Neural progenitor cell (in vitro differentiated cells): ENCODE measurements at regions not wholly inside any gene's neighbourhood (a gene's known extent, or its start where the extent isn't known, plus 50 kb on each side); places are given as distances from the start of the nearest gene placed in this dataset.

Experiments used
- DNase-seq: peaks from one replicate; pipeline ENCODE4 v3.0.0-alpha.2; 2016; ENCODE audit warnings: low spot score
- H2AFZ ChIP-seq: fragments of 200-600 bp; sonication (generic); replicated peaks from 2 replicates; pipeline ENCODE4 v1.6.1; 2016; ENCODE audit warnings: antibody characterized with exemption
- H3F3A ChIP-seq: fragments of 200-600 bp; sonication (generic); 2 replicates; pipeline ENCODE4 v1.6.1; 2016; ENCODE audit warnings: antibody characterized with exemption, low read depth
- H3K27ac ChIP-seq: fragments of 200-600 bp; sonication (generic); 2 replicates; pipeline ENCODE4 v1.5.1; 2016; ENCODE audit warnings: mild to moderate bottlenecking
- H3K27me3 ChIP-seq: fragments of 200-600 bp; sonication (generic); 2 replicates; pipeline ENCODE4 v1.6.1; 2016; ENCODE audit warnings: mild to moderate bottlenecking, moderate library complexity
- H3K36me3 ChIP-seq: fragments of 200-600 bp; sonication (generic); 2 replicates; pipeline ENCODE4 v1.5.1; 2016
- H3K4me1 ChIP-seq: fragments of 200-600 bp; sonication (generic); 2 replicates; pipeline ENCODE4 v1.6.1; 2016; ENCODE audit warnings: mixed run types
- H3K4me2 ChIP-seq: fragments of 200-600 bp; sonication (generic); 2 replicates; pipeline ENCODE4 v1.6.1; 2016
- H3K4me3 ChIP-seq: fragments of 200-600 bp; sonication (generic); 2 replicates; pipeline ENCODE4 v1.5.1; 2016
- H3K79me2 ChIP-seq: fragments of 200-600 bp; sonication (generic); 2 replicates; pipeline ENCODE4 v1.6.1; 2016; ENCODE audit warnings: low read depth
- H3K9ac ChIP-seq: fragments of 200-600 bp; sonication (generic); 2 replicates; pipeline ENCODE4 v1.6.1; 2016
- H3K9me3 ChIP-seq: fragments of 200-600 bp; sonication (generic); 2 replicates; pipeline ENCODE4 v1.5.1; 2016; ENCODE audit warnings: low read depth
- H4K20me1 ChIP-seq: fragments of 200-600 bp; sonication (generic); 2 replicates; pipeline ENCODE4 v1.6.1; 2016; ENCODE audit warnings: low read depth
- H3K27ac Mint-ChIP-seq: 3 replicates; pipeline ENCODE4 v1.8.0; 2021; ENCODE audit warnings: mixed read lengths
- H3K27me3 Mint-ChIP-seq: 2 replicates; pipeline ENCODE4 v1.8.0; 2022; ENCODE audit warnings: low read depth, mild to moderate bottlenecking, inconsistent platforms, moderate library complexity, mixed read lengths; ENCODE audit not compliant: insufficient read depth
- H3K36me3 Mint-ChIP-seq: 3 replicates; pipeline ENCODE4 v1.8.0; 2021; ENCODE audit warnings: mixed read lengths
- H3K4me1 Mint-ChIP-seq: 3 replicates; pipeline ENCODE4 v1.8.0; 2021; ENCODE audit warnings: mixed read lengths
- H3K4me3 Mint-ChIP-seq: 3 replicates; pipeline ENCODE4 v1.8.0; 2021; ENCODE audit warnings: mild to moderate bottlenecking, moderate library complexity, mixed read lengths
- H3K9me3 Mint-ChIP-seq: 3 replicates; pipeline ENCODE4 v1.8.0; 2020; ENCODE audit warnings: mixed read lengths
- EZH2 ChIP-seq: fragments of 200-600 bp; sonication (generic); IDR thresholded peaks from 2 replicates; pipeline ENCODE4 v1.6.1; 2017; ENCODE audit warnings: antibody characterized with exemption, mild to moderate bottlenecking, moderate library complexity
- EZH2phosphoT487 ChIP-seq: fragments of 200-600 bp; sonication (generic); IDR thresholded peaks from 2 replicates; pipeline ENCODE4 v1.6.1; 2017; ENCODE audit warnings: antibody characterized with exemption
- TF ChIP-seq, protein P1 (sequence below): fragments of 200-600 bp; sonication (generic); IDR thresholded peaks from 2 replicates; pipeline ENCODE4 v1.5.1; 2017; ENCODE audit warnings: antibody characterized with exemption, mild to moderate bottlenecking

DNA sequence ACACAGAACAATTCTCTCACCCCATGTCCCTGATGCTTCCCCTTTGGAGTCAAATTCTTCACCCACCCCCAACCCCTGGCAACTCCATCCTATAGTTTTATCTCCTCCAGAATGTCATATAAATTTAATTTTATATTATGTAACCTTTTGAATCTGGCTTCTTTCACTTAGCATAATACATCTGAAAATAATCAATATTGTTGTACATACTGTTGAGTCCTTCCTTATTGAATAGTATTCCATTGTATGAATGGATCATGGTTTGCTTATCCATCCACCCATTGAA lies 98.9 kb upstream of the TSC22D2 start:
- H3K9me3 Mint-ChIP-seq, result no peaks in the 10 kb centered on the region
- no peak overlapping the region for H3K9ac ChIP-seq
- no peak overlapping the region for H3K27ac Mint-ChIP-seq
- peaks cover 3% of the 10 kb centered on the region for H3K4me1 Mint-ChIP-seq
- peaks cover 6% of the 10 kb centered on the region for H3K27me3 Mint-ChIP-seq
- H3F3A ChIP-seq, result no peaks in the 10 kb centered on the region
- no peaks in the 10 kb centered on the region for H3K36me3 ChIP-seq
- H3K4me3 Mint-ChIP-seq, result no peak overlapping the region
- H3K4me1 ChIP-seq, result no peaks in the 10 kb centered on the region
- no peaks in the 10 kb centered on the region for H3K79me2 ChIP-seq
- TF ChIP-seq EZH2phosphoT487, result no peak
- TF ChIP-seq EZH2, result no peak
- TF ChIP-seq, protein P1, sequence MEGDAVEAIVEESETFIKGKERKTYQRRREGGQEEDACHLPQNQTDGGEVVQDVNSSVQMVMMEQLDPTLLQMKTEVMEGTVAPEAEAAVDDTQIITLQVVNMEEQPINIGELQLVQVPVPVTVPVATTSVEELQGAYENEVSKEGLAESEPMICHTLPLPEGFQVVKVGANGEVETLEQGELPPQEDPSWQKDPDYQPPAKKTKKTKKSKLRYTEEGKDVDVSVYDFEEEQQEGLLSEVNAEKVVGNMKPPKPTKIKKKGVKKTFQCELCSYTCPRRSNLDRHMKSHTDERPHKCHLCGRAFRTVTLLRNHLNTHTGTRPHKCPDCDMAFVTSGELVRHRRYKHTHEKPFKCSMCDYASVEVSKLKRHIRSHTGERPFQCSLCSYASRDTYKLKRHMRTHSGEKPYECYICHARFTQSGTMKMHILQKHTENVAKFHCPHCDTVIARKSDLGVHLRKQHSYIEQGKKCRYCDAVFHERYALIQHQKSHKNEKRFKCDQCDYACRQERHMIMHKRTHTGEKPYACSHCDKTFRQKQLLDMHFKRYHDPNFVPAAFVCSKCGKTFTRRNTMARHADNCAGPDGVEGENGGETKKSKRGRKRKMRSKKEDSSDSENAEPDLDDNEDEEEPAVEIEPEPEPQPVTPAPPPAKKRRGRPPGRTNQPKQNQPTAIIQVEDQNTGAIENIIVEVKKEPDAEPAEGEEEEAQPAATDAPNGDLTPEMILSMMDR, result no peak
- H4K20me1 ChIP-seq, result no peaks in the 10 kb centered on the region
- H3K4me2 ChIP-seq, result no peak overlapping the region
- H3K9me3 ChIP-seq, result no peaks in the 10 kb centered on the region
- H3K27ac ChIP-seq, result no peak overlapping the region
- no peaks in the 10 kb centered on the region for H3K27me3 ChIP-seq
- H2AFZ ChIP-seq, result no peak overlapping the region
- H3K4me3 ChIP-seq, result no peak overlapping the region
- no peaks in the 10 kb centered on the region for H3K36me3 Mint-ChIP-seq
- no peak for DNase-seq

DNA sequence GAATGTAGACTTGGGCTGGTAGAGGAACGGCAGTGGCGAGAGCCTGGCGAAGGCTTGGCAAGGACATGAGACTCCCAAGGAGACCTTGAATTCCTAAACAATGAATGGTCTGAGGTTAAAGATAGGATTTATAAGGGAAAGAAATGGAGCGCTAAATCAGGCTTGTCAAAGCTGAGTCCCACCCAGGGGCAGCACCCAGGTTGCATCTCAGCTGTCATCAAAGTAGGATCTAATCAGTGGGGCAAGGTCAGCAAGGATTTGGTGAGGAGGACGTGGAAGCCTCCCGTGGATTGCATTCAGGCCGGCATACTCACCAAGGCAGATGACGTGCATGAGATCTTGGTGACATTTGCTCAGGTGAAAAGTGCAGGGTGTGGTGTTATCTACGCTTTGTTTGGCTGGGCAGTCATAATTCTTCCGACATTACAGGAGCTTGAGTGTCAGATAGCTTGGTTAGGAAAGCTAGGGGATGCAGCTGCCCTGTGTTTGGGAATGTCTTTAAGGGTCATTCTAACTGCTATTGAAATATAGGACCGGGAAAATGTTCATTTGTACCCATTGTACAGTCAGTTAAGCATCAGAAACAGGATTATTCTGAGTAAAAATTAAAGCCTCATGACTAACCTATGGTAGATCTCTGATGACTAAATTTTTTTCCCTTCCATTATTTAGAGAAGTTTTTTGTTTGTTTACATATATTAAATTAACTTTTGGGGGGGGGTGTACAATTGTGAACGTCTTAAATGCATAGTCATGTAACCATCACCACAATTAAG lies 99.4 kb upstream of the TSC22D2 start:
- DNase-seq, result no peak
- H3K9ac ChIP-seq, result no peak overlapping the region
- TF ChIP-seq EZH2 (no peak), EZH2phosphoT487 (no peak)
- TF ChIP-seq, protein P1, result no peak
- no peaks in the 10 kb centered on the region for H4K20me1 ChIP-seq
- Mint-ChIP-seq H3K9me3 (no peaks in the 10 kb centered on the region), H3K27me3 (peaks cover 6% of the 10 kb centered on the region), H3K4me1 (peaks cover 3% of the 10 kb centered on the region), H3K36me3 (no peaks in the 10 kb centered on the region), H3K4me3 (no peak overlapping the region), H3K27ac (no peak overlapping the region)
- H3K79me2 ChIP-seq, result no peaks in the 10 kb centered on the region
- H3K27ac ChIP-seq, result no peak overlapping the region
- no peak overlapping the region for H3K4me3 ChIP-seq
- H3K36me3 ChIP-seq, result no peaks in the 10 kb centered on the region
- H3K9me3 ChIP-seq, result no peaks in the 10 kb centered on the region
- H2AFZ ChIP-seq, result no peak overlapping the region
- no peaks in the 10 kb centered on the region for H3K27me3 ChIP-seq
- no peak overlapping the region for H3K4me2 ChIP-seq
- no peaks in the 10 kb centered on the region for H3F3A ChIP-seq
- no peaks in the 10 kb centered on the region for H3K4me1 ChIP-seq

DNA sequence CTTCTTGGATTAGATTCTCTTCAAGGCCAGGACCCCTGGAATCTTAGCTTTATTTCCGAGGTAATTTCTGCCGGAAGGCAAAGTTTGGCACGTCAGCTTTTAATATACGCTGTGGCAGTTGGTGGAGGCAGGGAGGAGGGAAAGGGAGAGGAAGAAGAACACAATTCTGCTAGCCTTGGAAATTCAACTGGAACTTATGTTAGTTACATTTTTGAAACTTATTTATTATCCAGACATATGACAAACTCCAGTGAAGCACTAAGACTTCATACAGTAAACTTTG lies 100.1 kb upstream of the TSC22D2 start:
- Histone ChIP-seq H4K20me1 (no peaks in the 10 kb centered on the region), H3K4me3 (no peak overlapping the region), H3K36me3 (no peaks in the 10 kb centered on the region), H3K27me3 (no peaks in the 10 kb centered on the region), H3K9ac (no peak overlapping the region), H3K9me3 (no peaks in the 10 kb centered on the region), H3F3A (no peaks in the 10 kb centered on the region), H3K4me2 (no peak overlapping the region), H3K79me2 (no peaks in the 10 kb centered on the region), H3K27ac (no peak overlapping the region), H3K4me1 (no peaks in the 10 kb centered on the region), H2AFZ (no peak overlapping the region)
- no peak for DNase-seq
- H3K4me1 Mint-ChIP-seq, result peaks cover 3% of the 10 kb centered on the region
- no peaks in the 10 kb centered on the region for H3K9me3 Mint-ChIP-seq
- H3K36me3 Mint-ChIP-seq, result no peaks in the 10 kb centered on the region
- H3K27ac Mint-ChIP-seq, result no peak overlapping the region
- peaks cover 5% of the 10 kb centered on the region for H3K27me3 Mint-ChIP-seq
- TF ChIP-seq EZH2, result no peak
- no peak for TF ChIP-seq EZH2phosphoT487
- TF ChIP-seq, protein P1, result no peak
- no peak overlapping the region for H3K4me3 Mint-ChIP-seq
